ENCODE measurements at regions not wholly inside any gene's neighbourhood (a gene's known extent, or its start where the extent isn't known, plus 50 kb on each side); places are given as distances from the start of the nearest gene placed in this dataset.
A peak's percentile ranks its signal among the peaks of the same experiment; 100 is the strongest.

GRCh38 chr13:91242652-91243051, 104.8 kb upstream of the MIR17HG start:
- no peaks in the 10 kb centered on the region for H3K4me1 ChIP-seq (replicated peaks; ENCODE audit: insufficient read depth)
- ChIA-PET POLR2A (ENCODE audit: unreplicated experiment) (no interaction called here), CTCF (no interaction called here)
- H4K20me1 ChIP-seq (ENCODE audit: insufficient read depth): no peaks in the 10 kb centered on the region
- intact Hi-C loops (cut with micrococcal nuclease; ENCODE audit: unreplicated experiment): no loop called here
- no peak overlapping the region for H2AFZ ChIP-seq
- H3K4me3 ChIP-seq: no peak overlapping the region
- H3F3A ChIP-seq (ENCODE audit: insufficient read depth, low read depth): no peaks in the 10 kb centered on the region
- H3K27me3 ChIP-seq (ENCODE audit: insufficient read depth, low read depth): no peaks in the 10 kb centered on the region
- TF ChIP-seq CTCF (conservative IDR thresholded peaks at IDR 0.05) (no peak), EZH2 (IDR thresholded peaks at IDR 0.05; ENCODE audit: low read depth) (no peak)
- no peaks in the 10 kb centered on the region for H3K9me3 ChIP-seq (ENCODE audit: insufficient read depth, low read depth)
- H3K36me3 ChIP-seq (ENCODE audit: low read depth): no peaks in the 10 kb centered on the region
- no TSS peak for BruUV-seq (replicated peaks)
- no peaks in the 10 kb centered on the region for H3K79me2 ChIP-seq (ENCODE audit: low read depth)
- H3K27ac ChIP-seq: no peak overlapping the region
- no peak overlapping the region for H3K4me2 ChIP-seq
- no peaks in the 10 kb centered on the region for H3K9me2 ChIP-seq (ENCODE audit: insufficient read depth)
- DNase-seq: no peak

GRCh38 chr13:91245288-91245687, 102.2 kb upstream of the MIR17HG start:
- DNase-seq: no peak
- no peaks in the 10 kb centered on the region for H3K79me2 ChIP-seq (ENCODE audit: low read depth)
- no peak overlapping the region for H3K4me3 ChIP-seq
- no peaks in the 10 kb centered on the region for H3K36me3 ChIP-seq (ENCODE audit: low read depth)
- no peak overlapping the region for H3K27ac ChIP-seq
- H3K9me2 ChIP-seq (ENCODE audit: insufficient read depth): no peaks in the 10 kb centered on the region
- ChIA-PET POLR2A (ENCODE audit: unreplicated experiment) (no interaction called here), CTCF (no interaction called here)
- H3K4me1 ChIP-seq (replicated peaks; ENCODE audit: insufficient read depth): no peaks in the 10 kb centered on the region
- H3K27me3 ChIP-seq (ENCODE audit: insufficient read depth, low read depth): no peaks in the 10 kb centered on the region
- TF ChIP-seq CTCF (conservative IDR thresholded peaks at IDR 0.05): no peak
- TF ChIP-seq EZH2 (IDR thresholded peaks at IDR 0.05; ENCODE audit: low read depth): no peak
- intact Hi-C loops (cut with micrococcal nuclease; ENCODE audit: unreplicated experiment): no loop called here
- no peak overlapping the region for H3K4me2 ChIP-seq
- H4K20me1 ChIP-seq (ENCODE audit: insufficient read depth): no peaks in the 10 kb centered on the region
- H3F3A ChIP-seq (ENCODE audit: insufficient read depth, low read depth): no peaks in the 10 kb centered on the region
- H3K9me3 ChIP-seq (ENCODE audit: insufficient read depth, low read depth): no peaks in the 10 kb centered on the region
- no TSS peak for BruUV-seq (replicated peaks)
- H2AFZ ChIP-seq: no peak overlapping the region

- BruUV-seq (replicated peaks): no TSS peak
- Histone ChIP-seq H4K20me1 (ENCODE audit: insufficient read depth) (no peaks in the 10 kb centered on the region), H3K4me1 (replicated peaks; ENCODE audit: insufficient read depth) (no peaks in the 10 kb centered on the region), H3K79me2 (ENCODE audit: low read depth) (no peaks in the 10 kb centered on the region), H3K36me3 (ENCODE audit: low read depth) (no peaks in the 10 kb centered on the region), H2AFZ (no peak overlapping the region), H3K4me2 (no peak overlapping the region), H3K27me3 (ENCODE audit: insufficient read depth, low read depth) (no peaks in the 10 kb centered on the region), H3K9me3 (ENCODE audit: insufficient read depth, low read depth) (no peaks in the 10 kb centered on the region), H3K4me3 (no peak overlapping the region), H3K27ac (no peak overlapping the region), H3K9me2 (ENCODE audit: insufficient read depth) (no peaks in the 10 kb centered on the region), H3F3A (ENCODE audit: insufficient read depth, low read depth) (no peaks in the 10 kb centered on the region)
- CTCF ChIA-PET: interaction anchor here (0.7 kb wide), 1 partner anchor 66 kb away, joined by 4 read pairs; no protein-coding TSS in a partner anchor
- POLR2A ChIA-PET (ENCODE audit: unreplicated experiment): no interaction called here
- TF ChIP-seq CTCF (conservative IDR thresholded peaks at IDR 0.05) (peak; percentile 48), EZH2 (IDR thresholded peaks at IDR 0.05; ENCODE audit: low read depth) (no peak)
- DNase-seq: no peak
- intact Hi-C loops (cut with micrococcal nuclease; ENCODE audit: unreplicated experiment): loop anchor here (1.0 kb wide), 1 partner anchor 113 kb away; no protein-coding TSS in a partner anchor
Observed at GRCh38 chr13:91247768-91248167, 99.7 kb upstream of the MIR17HG start.
